Aorta (tissue), 5 donors: ENCODE measurements at regions not wholly inside any gene's neighbourhood (a gene's known extent, or its start where the extent isn't known, plus 50 kb on each side); places are given as distances from the start of the nearest gene placed in this dataset.
A peak's percentile ranks its signal among the peaks of the same experiment; 100 is the strongest.

Source experiments
- ATAC-seq: fragments of 200-7000 bp; cut with Tn5 transposase; one replicate; pipeline ENCODE4 v1.9.1; 2022; ENCODE audit warnings: moderate library complexity; ENCODE audit not compliant: low FRiP score
- DNase-seq, 2 donors: peaks; one replicate each; pipeline ENCODE4 v3.0.0-alpha.2; 2020
- H3K27ac ChIP-seq, 2 donors: one replicate each; pipeline ENCODE4 v1.5.1; 2013; ENCODE audit warnings: low read length in 2 of 2, mild to moderate bottlenecking in 2 of 2, moderate library complexity in 2 of 2, control low read depth in 1 of 2, inconsistent platforms in 1 of 2, low read depth in 1 of 2
- H3K27me3 ChIP-seq, 2 donors: one replicate each; pipeline ENCODE4 v1.6.1; 2013; ENCODE audit warnings: control low read depth in 1 of 2, low read length in 1 of 2, mild to moderate bottlenecking in 1 of 2, moderate library complexity in 1 of 2; ENCODE audit not compliant: insufficient read depth in 2 of 2, control insufficient read depth in 1 of 2
- H3K36me3 ChIP-seq, 2 donors: one replicate each; pipeline ENCODE4 v1.6.1; 2013; ENCODE audit warnings: control low read depth in 1 of 2, low read length in 1 of 2, mild to moderate bottlenecking in 1 of 2; ENCODE audit not compliant: insufficient read depth in 2 of 2, control insufficient read depth in 1 of 2
- H3K4me1 ChIP-seq, 2 donors: one replicate each; pipeline ENCODE4 v1.6.1; 2013; ENCODE audit warnings: low read length in 2 of 2, control low read depth in 1 of 2, mild to moderate bottlenecking in 1 of 2, moderate library complexity in 1 of 2; ENCODE audit not compliant: insufficient read depth in 2 of 2, control insufficient read depth in 1 of 2
- H3K4me3 ChIP-seq, 2 donors: one replicate each; pipeline ENCODE4 v1.5.1; 2013; ENCODE audit warnings: low read length in 2 of 2, control low read depth in 1 of 2, mild to moderate bottlenecking in 1 of 2
- H3K9me3 ChIP-seq: one replicate; pipeline ENCODE4 v1.6.1; 2013; ENCODE audit warnings: mild to moderate bottlenecking, low read length; ENCODE audit not compliant: control insufficient read depth
- WGBS, 2 donors: extraction: QIAGEN DNeasy Blood & Tissue Kit; methylation state at CpG; one replicate each; pipeline ENCODE4 v1.1.7; 2013; 5-methylcytosine and 5-hydroxymethylcytosine counted together
- intact Hi-C, 2 donors: fragments of 100-400 bp; cut with DNase I; formaldehyde crosslinking; loops; one replicate each; pipeline versions ENCODE4 v1.14.2 to v1.15.0; 2022
- donor health status: healthy with polysubstance abuse.
- donor health status: Bipolar disorder and iron deficiency.
- donor health status: DM: no; HTN: no; CAD: no.
- donor health status: DM: no; HTN: no; CAD: no.
- donor health status: DM: yes; HTN: yes; CAD: no.

DNA sequence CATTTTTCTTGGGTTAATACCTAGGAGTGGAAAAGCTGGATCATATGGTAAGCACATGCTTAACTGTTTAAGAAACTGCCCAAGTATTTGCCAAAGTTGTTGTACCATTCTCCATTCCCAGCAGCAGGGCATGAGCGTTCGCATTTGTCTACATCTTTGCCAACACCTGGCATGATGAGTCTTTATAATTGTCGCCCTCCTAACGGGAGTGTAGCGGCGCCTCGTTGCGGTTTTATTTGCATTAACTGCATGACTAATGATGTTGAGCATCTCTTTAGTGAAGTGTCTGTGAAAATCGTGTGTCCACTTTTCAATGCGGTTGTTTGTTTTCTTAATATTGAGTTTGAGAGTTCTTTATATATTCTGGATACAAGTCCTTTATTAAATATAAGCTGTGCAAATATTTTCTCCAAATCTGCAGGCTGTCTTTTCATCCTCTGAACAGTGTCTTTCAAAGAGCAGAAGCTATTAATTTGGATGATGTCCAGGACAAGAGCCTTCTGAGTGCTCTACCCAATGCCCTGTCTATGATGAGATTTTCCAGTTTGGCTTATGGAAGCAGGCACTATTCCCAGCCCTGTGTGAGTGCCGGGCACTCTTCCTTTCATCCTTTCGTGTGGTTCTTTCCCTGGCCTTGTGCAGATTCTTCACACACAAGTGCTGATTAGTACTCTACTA, 202.0 kb downstream of the FOXO1 start:
- no peaks in the 10 kb centered on the region for H3K9me3 ChIP-seq
- H3K4me3 ChIP-seq = no peak overlapping the region
- ATAC-seq (no peak), DNase-seq (no peak)
- WGBS, 2 donors = 90 to 95% methylated on average over 12 of the region's 12 CpGs
- no peak overlapping the region for H3K27ac ChIP-seq
- no peaks in the 10 kb centered on the region for H3K27me3 ChIP-seq
- no peaks in the 10 kb centered on the region for H3K4me1 ChIP-seq
- intact Hi-C loops = no loop called here
- H3K36me3 ChIP-seq = no peaks in the 10 kb centered on the region

DNA sequence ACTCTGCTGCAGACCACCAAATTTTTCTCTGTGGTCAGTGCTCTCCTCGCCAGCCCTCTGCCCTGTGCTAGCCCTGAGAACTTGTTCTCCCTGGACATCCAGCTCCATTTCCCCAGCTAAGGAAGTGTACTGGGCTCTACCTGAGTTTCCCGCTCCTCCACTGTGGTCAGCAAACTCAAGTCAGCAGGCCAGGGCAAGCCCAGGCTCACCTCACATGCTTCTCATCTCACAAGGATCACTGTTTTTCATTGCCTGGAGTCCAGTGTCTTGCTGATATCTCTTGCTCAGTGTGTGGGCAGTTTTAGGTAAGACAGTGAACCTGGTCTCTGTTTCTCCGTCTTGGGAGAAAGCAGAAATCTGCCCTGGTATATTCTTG, 201.4 kb downstream of the FOXO1 start:
- ATAC-seq = no peak
- intact Hi-C loops = no loop called here
- Histone ChIP-seq H3K27me3 (no peaks in the 10 kb centered on the region), H3K9me3 (no peaks in the 10 kb centered on the region), H3K27ac (no peak overlapping the region), H3K4me3 (no peak overlapping the region), H3K36me3 (no peaks in the 10 kb centered on the region), H3K4me1 (no peaks in the 10 kb centered on the region)
- DNase-seq = no peak
- 96 to 99% methylated on average over 3 of the region's 3 CpGs for WGBS, 2 donors

DNA sequence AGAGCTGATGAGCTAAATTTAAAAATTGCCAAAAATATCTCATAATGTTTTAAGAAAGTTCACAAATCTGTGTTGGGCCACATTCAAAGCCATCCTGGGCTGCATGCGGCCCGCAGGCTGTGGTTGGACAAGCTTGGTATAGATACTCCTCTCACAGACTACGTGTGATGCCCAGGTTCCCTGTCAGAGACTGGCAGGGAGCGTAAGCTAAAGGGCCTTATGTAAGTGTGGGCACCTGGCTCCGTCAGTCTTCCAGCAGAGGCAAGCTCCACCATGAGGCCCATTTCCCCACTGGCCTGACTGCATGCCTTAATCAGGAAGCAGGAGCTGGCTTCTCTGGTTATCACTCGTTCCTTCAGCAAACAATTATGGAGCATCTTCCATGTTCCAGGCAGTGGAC, 200.2 kb downstream of the FOXO1 start:
- Histone ChIP-seq H3K36me3 (no peaks in the 10 kb centered on the region), H3K4me3 (no peak overlapping the region), H3K27ac (no peak overlapping the region), H3K4me1 (peaks cover 0 to 3% of the 10 kb centered on the region in 2 donors), H3K9me3 (no peaks in the 10 kb centered on the region), H3K27me3 (no peaks in the 10 kb centered on the region)
- DNase-seq (no peak), ATAC-seq (no peak)
- intact Hi-C loops = no loop called here
- WGBS, 2 donors = 97 to 99% methylated on average over 6 of the region's 6 CpGs

DNA sequence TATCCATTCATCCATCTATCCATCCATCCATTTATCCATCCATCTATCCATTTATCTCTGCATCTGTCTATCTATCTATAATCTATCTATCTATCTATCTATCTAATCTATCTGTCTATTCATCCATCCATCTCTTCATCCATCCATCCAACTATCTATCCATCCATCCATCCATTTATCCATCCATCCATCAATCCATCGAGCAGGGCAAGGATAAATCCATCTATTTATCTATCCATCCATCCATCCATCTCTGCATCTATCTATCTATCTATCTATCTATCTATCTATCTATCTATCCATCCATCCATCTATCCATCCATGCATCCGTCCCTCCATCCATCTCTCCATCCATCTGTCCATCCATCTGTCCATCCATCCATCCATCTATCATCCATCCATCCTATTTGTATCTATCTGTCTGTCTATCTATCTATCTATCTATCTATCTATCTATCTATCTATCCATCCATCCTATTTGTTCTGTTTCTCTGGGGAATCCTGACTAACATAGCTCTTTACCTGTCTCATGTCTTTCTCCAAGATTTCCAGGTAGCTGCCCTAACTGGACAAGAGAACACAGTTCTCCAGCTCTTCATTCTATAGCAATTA, 198.1 kb downstream of the FOXO1 start:
- H3K4me3 ChIP-seq = no peak overlapping the region
- intact Hi-C loops = no loop called here
- ATAC-seq = no peak

DNA sequence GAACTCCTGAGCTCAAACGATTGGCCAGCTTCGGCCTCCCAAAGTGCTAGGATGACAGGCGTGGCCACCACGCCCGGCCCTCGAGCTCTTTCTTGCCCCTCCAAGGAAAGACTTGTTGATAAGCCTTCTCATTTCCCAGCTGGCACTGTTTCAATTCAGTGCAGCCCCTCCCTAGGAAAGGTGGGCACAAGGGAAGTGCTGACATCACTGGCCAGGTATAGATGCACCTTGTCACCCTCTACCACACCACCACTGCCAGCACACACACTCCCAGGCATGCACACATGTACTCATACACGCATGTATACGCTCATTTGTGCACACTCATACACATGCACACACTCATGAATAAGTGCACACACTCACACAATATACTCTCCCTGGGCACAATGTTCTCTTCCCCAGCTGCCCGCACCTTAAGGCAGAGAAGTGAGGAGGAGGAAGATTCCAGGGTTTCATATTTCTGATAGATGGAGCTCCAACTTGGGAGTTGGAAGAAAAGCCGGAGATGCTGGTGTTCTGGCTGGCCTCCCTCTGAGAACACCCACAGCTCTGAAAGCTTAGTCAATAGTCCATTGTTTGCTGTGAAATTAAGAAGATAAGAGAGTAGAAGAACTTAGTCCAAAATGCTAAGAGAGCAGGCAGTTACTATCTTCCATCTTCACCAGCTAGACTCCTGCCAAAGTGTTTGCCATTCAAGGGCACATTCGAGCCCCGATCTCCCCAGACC, 196.7 kb downstream of the FOXO1 start:
- Histone ChIP-seq H3K27ac (peak overlapping the region; percentile 25 to 54), H3K4me1 (peaks cover 0 to 3% of the 10 kb centered on the region in 2 donors), H3K36me3 (no peaks in the 10 kb centered on the region), H3K27me3 (no peaks in the 10 kb centered on the region), H3K4me3 (no peak overlapping the region), H3K9me3 (no peaks in the 10 kb centered on the region)
- ATAC-seq = no peak
- intact Hi-C loops = loop anchor here (5.0 to 10.0 kb wide), 3 partner anchors 195 to 277 kb away; partner anchors contain the start of gene FOXO1 (in 2 of the 2)
- 87 to 91% methylated on average over 12 of the region's 12 CpGs for WGBS, 2 donors
- no peak for DNase-seq

More for the DNA sequence above, 198.1 kb downstream of the FOXO1 start:
- no peak for DNase-seq
- no peak overlapping the region for H3K27ac ChIP-seq
- no peaks in the 10 kb centered on the region for H3K9me3 ChIP-seq
- 94 to 96% methylated on average over 2 of the region's 2 CpGs for WGBS, 2 donors
- H3K4me1 ChIP-seq = peaks cover 0 to 3% of the 10 kb centered on the region in 2 donors
- H3K36me3 ChIP-seq = no peaks in the 10 kb centered on the region
- no peaks in the 10 kb centered on the region for H3K27me3 ChIP-seq

DNA sequence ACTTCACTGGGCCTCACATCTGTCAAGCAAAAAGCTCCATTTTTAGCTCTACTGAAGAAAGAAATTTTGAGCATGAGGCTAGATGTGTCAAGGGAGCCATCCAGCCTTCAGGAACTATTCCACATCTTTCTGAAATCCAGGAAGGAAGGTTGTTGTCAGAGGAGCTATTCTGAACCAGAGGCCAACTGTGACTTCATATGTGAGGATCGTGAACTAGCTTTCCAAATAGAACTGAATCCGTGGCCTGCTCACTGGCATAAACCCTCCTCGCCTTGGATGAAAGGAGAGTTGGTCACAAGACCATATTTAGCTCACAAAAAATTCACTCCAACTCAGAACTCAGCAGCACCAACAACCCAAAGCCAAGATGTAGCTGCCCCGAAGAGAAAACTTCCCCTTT, 195.8 kb downstream of the FOXO1 start:
- Histone ChIP-seq H3K9me3 (no peaks in the 10 kb centered on the region), H3K4me1 (peaks cover 0 to 3% of the 10 kb centered on the region in 2 donors), H3K4me3 (no peak overlapping the region), H3K27ac (peak overlapping the region; percentile 70 to 92), H3K36me3 (no peaks in the 10 kb centered on the region), H3K27me3 (no peaks in the 10 kb centered on the region)
- peak; percentile 92 for ATAC-seq
- DNase-seq = no peak
- 5 to 12% methylated on average over 4 of the region's 4 CpGs for WGBS, 2 donors
- intact Hi-C loops = loop anchor here (5.0 to 10.0 kb wide), 3 partner anchors 194 to 278 kb away; partner anchors contain the start of gene FOXO1 (in 2 of the 2)

DNA sequence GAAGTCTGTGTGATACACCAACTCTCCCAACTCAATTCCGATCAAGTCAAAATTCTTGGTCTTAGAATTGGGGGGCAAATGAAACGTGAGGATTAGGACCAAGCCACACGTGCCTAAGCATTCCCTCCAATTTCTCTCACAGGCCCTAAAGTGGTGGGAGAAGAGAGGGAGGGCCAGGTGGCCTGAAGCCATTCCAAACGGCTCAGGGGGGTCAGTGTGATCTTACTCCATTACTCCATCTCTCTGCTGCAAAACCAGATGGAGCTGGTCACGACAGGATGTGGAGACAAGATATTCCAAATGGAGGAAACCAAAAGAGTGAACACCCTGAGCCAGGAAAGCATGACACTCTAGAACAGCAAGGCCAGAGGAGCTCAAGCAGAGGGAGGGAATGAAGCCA, 195.4 kb downstream of the FOXO1 start:
- DNase-seq = no peak
- H3K36me3 ChIP-seq = no peaks in the 10 kb centered on the region
- H3K27ac ChIP-seq = peak overlapping the region; percentile 70 to 92
- no peak overlapping the region for H3K4me3 ChIP-seq
- 17 to 19% methylated on average over 5 of the region's 5 CpGs for WGBS, 2 donors
- H3K4me1 ChIP-seq = peaks cover 0 to 3% of the 10 kb centered on the region in 2 donors
- intact Hi-C loops = loop anchor here (5.0 to 10.0 kb wide), 3 partner anchors 194 to 279 kb away; partner anchors contain the start of gene FOXO1 (in 2 of the 2)
- peak; percentile 23 for ATAC-seq
- no peaks in the 10 kb centered on the region for H3K27me3 ChIP-seq
- no peaks in the 10 kb centered on the region for H3K9me3 ChIP-seq

DNA sequence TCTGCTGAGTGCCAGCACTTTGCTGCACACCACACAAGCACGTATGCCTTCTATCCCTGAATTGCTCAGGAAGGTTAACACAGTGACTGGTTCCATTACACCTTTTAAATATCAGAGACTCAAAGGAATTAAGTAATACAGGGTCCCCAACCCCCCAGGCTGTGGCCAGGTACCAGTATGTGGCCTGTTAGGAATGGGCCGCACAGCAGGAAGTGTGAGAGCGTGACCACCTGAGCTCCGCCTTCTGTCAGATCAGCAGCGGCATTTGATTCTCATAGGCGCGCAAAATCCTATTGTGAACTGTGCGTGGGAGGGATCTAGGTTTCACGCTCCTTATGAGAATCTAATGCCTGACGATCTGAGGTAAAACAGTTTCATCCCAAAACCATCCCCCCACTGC, 194.5 kb downstream of the FOXO1 start:
- 96 to 97% methylated on average over 10 of the region's 10 CpGs for WGBS, 2 donors
- no peak overlapping the region for H3K4me3 ChIP-seq
- H3K27ac ChIP-seq = peak overlapping the region in 1 of 2 donors; percentile 92
- H3K27me3 ChIP-seq = no peaks in the 10 kb centered on the region
- intact Hi-C loops = loop anchor here (5.0 to 10.0 kb wide), 3 partner anchors 193 to 280 kb away; partner anchors contain the start of gene FOXO1 (in 2 of the 2)
- DNase-seq = no peak
- H3K36me3 ChIP-seq = no peaks in the 10 kb centered on the region
- no peak for ATAC-seq
- peaks cover 0 to 3% of the 10 kb centered on the region in 2 donors for H3K4me1 ChIP-seq
- no peaks in the 10 kb centered on the region for H3K9me3 ChIP-seq
